Omental fat pad (tissue), 3 donors: ENCODE measurements at regions not wholly inside any gene's neighbourhood (a gene's known extent, or its start where the extent isn't known, plus 50 kb on each side); places are given as distances from the start of the nearest gene placed in this dataset.

Experiments used
- ATAC-seq: fragments of 150-250 bp; one replicate; pipeline ENCODE4 v1.9.1; 2016; ENCODE audit warnings: mild to moderate bottlenecking, moderate library complexity; ENCODE audit not compliant: low FRiP score
- DNase-seq: peaks from one replicate; pipeline ENCODE4 v3.0.0-alpha.2; 2019; ENCODE audit warnings: low spot score
- TF ChIP-seq, protein P1 (sequence below), 3 donors: fragments of 450-650 bp; IDR thresholded peaks; one replicate each; pipeline ENCODE4 v1.5.1; 2016 to 2017; ENCODE audit warnings: antibody characterized with exemption in 3 of 3, mild to moderate bottlenecking in 3 of 3, moderate library complexity in 2 of 3

DNA sequence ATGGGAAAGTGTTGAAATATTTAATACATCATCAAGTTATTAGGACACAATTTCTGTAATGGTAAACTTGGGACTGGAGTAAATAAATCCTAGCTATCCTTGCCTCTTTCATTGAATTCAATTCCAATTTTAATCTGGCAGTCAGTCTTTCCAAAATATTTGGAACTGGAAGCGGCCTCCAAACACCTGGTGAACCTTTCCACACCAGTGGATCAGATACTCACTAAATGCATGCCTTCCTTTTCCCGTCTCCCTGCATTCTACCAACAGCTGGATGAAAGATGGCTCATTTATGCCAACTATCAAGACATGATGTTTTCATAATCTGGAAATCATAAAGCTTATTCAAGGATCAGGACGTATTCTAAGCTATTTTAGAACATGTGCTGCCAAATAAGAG, 488.2 kb upstream of the SPHKAP start:
- DNase-seq (no peak), ATAC-seq (no peak)
- TF ChIP-seq, protein P1, sequence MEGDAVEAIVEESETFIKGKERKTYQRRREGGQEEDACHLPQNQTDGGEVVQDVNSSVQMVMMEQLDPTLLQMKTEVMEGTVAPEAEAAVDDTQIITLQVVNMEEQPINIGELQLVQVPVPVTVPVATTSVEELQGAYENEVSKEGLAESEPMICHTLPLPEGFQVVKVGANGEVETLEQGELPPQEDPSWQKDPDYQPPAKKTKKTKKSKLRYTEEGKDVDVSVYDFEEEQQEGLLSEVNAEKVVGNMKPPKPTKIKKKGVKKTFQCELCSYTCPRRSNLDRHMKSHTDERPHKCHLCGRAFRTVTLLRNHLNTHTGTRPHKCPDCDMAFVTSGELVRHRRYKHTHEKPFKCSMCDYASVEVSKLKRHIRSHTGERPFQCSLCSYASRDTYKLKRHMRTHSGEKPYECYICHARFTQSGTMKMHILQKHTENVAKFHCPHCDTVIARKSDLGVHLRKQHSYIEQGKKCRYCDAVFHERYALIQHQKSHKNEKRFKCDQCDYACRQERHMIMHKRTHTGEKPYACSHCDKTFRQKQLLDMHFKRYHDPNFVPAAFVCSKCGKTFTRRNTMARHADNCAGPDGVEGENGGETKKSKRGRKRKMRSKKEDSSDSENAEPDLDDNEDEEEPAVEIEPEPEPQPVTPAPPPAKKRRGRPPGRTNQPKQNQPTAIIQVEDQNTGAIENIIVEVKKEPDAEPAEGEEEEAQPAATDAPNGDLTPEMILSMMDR (IDR thresholded peaks at IDR 0.05) = no peak

DNA sequence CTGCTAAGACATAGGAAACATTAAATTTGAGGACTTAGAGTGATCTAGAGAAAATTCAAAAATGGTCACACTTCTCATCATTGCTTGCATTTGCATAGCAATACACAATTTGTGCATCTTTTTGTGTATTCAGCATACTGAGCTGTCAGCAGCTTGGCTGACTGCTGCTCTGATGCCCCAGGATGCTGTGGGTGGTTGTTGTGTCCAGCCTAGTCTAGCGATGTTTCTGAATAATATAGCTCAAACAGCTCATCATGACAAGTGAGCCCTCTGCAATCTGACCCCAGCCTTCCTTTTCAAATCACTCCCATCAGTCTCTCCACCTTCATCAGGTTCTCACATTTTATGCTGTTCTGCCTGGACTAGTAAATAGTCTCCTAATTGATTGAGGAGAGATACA, 483.7 kb upstream of the SPHKAP start:
- DNase-seq = no peak
- no peak for ATAC-seq
- TF ChIP-seq, protein P1 (IDR thresholded peaks at IDR 0.05) = no peak

DNA sequence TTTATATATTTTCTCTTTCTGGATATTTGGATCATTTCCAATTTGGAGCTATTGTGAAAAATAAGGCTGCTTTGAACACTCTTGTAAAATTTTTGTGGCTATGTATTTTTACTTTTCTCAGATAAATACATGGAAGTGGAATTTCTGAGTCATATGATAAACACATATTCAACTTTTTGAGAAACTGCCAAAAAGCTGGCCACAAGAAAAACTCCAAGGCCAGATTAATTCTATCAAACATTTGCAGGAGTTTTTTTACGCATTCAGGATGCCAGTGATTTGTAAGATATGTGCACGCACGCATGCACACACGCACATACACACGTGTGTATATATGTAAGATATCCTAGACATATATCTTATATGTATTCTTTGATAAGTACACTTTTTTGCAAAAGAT, 477.5 kb upstream of the SPHKAP start:
- DNase-seq = no peak
- TF ChIP-seq, protein P1 (IDR thresholded peaks at IDR 0.05) = no peak
- ATAC-seq = no peak

DNA sequence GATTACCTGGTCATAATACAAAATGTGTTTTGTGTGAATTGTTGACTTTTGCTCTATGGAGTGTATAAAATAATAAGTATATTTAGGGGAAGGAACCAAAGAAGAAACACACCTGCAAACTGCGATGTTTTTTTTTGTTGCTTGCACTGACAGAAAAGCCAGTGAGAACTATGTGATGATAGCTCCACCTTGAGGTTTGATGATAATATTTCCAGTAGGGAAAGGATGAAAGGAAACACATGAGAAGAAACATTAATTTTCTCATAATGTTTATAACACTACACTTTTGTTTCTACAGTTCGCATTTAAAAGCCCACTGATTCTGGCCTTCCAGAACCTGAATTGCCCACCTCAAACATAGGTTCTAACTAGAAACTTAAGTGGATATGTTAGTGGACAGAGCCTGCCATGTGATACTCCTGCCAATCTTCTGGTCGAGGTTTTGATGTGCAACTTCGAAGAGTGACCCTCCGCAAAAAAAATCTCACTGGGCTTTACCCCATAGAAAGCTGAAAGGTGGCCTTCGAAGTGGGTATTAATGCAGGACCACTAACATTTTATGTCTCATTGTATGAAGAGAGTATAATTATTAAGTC, 476.4 kb upstream of the SPHKAP start:
- TF ChIP-seq, protein P1 (IDR thresholded peaks at IDR 0.05) = no peak
- no peak for ATAC-seq
- no peak for DNase-seq

DNA sequence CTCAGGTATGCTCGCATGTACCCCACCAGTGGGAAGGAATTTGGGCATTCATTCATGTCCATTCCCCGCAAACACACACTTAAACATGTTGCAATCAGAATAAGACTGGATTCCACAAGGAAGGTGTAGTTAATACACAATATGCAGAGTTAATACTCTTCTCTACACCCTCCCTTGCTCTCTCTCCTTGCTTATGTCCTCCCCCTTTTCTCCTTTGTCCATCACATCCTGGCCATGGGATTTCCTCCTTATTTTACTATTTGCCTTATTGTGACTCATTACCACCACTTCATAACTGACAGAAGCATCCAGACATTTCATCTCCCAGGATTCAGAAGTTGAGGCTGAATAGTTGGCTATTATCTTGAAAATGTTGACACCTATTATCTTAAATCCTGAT, 473.8 kb upstream of the SPHKAP start:
- TF ChIP-seq, protein P1 (IDR thresholded peaks at IDR 0.05) = no peak
- DNase-seq (no peak), ATAC-seq (no peak)

DNA sequence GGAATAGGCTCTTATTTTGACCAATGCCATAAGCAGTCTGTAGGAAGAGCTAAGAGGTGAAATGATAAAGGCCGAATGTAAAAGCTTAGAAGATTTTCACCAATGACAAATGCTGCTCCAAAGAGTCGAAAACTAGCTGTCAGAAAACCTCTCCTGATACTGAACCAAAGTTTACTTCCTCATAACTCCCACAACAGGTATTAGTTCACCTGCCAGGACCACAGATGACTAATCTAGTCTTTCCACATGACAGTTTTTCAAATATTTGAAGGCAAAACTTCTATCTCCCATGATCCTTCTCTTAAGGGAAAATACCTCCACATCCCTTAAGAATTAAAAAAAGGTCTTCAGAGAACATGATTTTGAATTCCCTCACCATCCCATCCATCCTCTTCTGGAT, 473.2 kb upstream of the SPHKAP start:
- no peak for ATAC-seq
- TF ChIP-seq, protein P1 (IDR thresholded peaks at IDR 0.05) = no peak
- DNase-seq = no peak

DNA sequence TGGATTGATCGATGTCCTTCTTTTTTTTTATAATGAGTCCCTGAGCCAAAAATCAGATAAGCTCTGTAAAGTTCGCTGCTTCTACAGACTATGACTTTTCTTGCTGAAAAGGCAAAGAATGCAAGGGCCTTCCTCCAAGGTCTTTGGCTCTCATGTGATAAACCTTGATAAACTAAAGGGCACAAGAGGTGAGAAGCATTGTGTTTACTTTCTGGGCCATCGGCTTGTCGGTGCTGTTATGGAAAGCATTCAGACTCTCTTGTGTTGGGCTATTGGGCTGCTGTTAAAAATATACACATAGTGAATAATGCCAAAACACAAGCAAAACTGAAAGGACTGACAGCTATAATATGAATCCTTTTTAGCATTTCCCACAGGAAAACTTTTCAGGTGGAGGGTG, 472.4 kb upstream of the SPHKAP start:
- DNase-seq (no peak), ATAC-seq (no peak)
- TF ChIP-seq, protein P1 (IDR thresholded peaks at IDR 0.05) = no peak
